ENCODE measurements at regions not wholly inside any gene's neighbourhood (a gene's known extent, or its start where the extent isn't known, plus 50 kb on each side); places are given as distances from the start of the nearest gene placed in this dataset.

DNA sequence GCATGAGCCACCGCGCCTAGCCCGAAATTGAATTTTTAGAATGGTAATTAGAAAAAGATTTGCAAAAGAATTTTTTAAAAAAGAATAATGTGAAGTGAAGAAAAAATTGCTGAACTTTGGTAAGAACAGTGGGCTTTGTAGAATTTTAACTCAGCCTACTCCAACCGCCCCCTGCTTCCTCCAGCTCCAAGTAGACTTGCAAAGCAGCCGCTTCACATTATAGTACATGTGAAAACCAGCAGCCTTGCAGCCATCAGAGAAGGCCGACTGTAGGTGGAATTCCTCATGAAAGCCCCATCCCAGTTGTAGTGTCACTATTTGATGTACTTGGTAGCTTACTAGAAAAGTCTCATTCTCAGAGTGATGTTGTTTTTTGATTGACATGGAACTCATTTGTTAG is 835.6 kb downstream of the TBC1D32 start:
- H3K27ac ChIP-seq: no peak overlapping the region
- TF ChIP-seq, protein P1, sequence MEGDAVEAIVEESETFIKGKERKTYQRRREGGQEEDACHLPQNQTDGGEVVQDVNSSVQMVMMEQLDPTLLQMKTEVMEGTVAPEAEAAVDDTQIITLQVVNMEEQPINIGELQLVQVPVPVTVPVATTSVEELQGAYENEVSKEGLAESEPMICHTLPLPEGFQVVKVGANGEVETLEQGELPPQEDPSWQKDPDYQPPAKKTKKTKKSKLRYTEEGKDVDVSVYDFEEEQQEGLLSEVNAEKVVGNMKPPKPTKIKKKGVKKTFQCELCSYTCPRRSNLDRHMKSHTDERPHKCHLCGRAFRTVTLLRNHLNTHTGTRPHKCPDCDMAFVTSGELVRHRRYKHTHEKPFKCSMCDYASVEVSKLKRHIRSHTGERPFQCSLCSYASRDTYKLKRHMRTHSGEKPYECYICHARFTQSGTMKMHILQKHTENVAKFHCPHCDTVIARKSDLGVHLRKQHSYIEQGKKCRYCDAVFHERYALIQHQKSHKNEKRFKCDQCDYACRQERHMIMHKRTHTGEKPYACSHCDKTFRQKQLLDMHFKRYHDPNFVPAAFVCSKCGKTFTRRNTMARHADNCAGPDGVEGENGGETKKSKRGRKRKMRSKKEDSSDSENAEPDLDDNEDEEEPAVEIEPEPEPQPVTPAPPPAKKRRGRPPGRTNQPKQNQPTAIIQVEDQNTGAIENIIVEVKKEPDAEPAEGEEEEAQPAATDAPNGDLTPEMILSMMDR (IDR thresholded peaks at IDR 0.05; ENCODE audit: low read depth, low read length): no peak
- no peaks in the 10 kb centered on the region for H3K36me3 ChIP-seq
- H3K4me3 ChIP-seq (ENCODE audit: low read depth, low read length): no peak overlapping the region
- no peaks in the 10 kb centered on the region for H3K27me3 ChIP-seq (ENCODE audit: insufficient read depth, low read depth, severe bottlenecking)
- H3K9me3 ChIP-seq (ENCODE audit: severe bottlenecking): no peaks in the 10 kb centered on the region
- no peak for DNase-seq

- no peaks in the 10 kb centered on the region for H3K27me3 ChIP-seq (ENCODE audit: insufficient read depth, low read depth, severe bottlenecking)
- H3K36me3 ChIP-seq: no peaks in the 10 kb centered on the region
- DNase-seq: no peak
- no peak overlapping the region for H3K4me3 ChIP-seq (ENCODE audit: low read depth, low read length)
- TF ChIP-seq, protein P1 (IDR thresholded peaks at IDR 0.05; ENCODE audit: low read depth, low read length): no peak
- no peaks in the 10 kb centered on the region for H3K9me3 ChIP-seq (ENCODE audit: severe bottlenecking)
- no peak overlapping the region for H3K27ac ChIP-seq
These were observed 837.6 kb downstream of the TBC1D32 start for GRCh38 chr6:120496661-120497060.

GRCh38 chr6:120493505-120493904 is 840.8 kb downstream of the TBC1D32 start:
- H3K36me3 ChIP-seq: no peaks in the 10 kb centered on the region
- H3K27me3 ChIP-seq (ENCODE audit: insufficient read depth, low read depth, severe bottlenecking): no peaks in the 10 kb centered on the region
- no peak overlapping the region for H3K4me3 ChIP-seq (ENCODE audit: low read depth, low read length)
- no peak for DNase-seq
- H3K27ac ChIP-seq: no peak overlapping the region
- TF ChIP-seq, protein P1 (IDR thresholded peaks at IDR 0.05; ENCODE audit: low read depth, low read length): no peak
- no peaks in the 10 kb centered on the region for H3K9me3 ChIP-seq (ENCODE audit: severe bottlenecking)

DNA sequence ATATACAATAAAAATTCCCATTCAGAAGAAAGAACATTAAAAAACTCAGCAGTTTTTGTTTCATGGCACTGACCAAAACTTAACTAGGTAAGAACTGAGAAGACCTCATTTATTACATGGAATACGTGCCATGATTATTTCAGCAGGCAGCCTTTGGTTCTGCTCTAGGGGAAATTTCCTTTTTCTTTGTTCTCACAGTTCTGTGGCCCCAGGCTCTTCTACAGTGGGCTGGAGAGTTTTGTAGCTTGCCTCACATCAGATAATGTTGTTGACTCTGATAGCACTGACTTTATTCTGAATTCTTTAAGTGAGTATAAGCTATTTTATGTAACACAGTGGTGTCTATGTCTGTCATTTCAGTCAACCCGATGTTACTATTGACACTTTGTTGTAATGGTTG is 844.3 kb downstream of the TBC1D32 start:
- DNase-seq: no peak
- no peak overlapping the region for H3K4me3 ChIP-seq (ENCODE audit: low read depth, low read length)
- TF ChIP-seq, protein P1 (IDR thresholded peaks at IDR 0.05; ENCODE audit: low read depth, low read length): no peak

DNA sequence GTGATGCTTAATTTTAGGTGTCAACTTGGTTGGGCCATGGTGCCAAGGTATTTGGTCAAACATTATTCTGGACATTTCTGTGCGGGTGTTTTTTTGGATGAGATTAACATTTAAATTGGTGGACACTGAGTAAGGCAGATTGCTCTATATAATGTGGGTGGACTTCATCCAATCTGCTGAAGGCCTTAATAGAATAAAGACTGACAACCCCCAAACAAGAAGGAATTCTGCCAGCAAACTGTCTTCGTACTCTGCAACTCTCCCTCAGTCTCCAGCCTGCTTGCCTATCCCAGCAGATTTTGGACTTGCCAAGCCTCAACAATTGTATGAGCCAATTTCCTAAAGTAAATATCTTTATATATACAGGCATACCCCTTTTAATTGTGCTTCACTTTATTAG is 850.1 kb downstream of the TBC1D32 start:
- TF ChIP-seq, protein P1 (IDR thresholded peaks at IDR 0.05; ENCODE audit: low read depth, low read length): no peak
- no peaks in the 10 kb centered on the region for H3K36me3 ChIP-seq
- H3K27me3 ChIP-seq (ENCODE audit: insufficient read depth, low read depth, severe bottlenecking): no peaks in the 10 kb centered on the region
- DNase-seq: no peak
- no peak overlapping the region for H3K4me3 ChIP-seq (ENCODE audit: low read depth, low read length)
- H3K27ac ChIP-seq: no peak overlapping the region
- H3K9me3 ChIP-seq (ENCODE audit: severe bottlenecking): no peaks in the 10 kb centered on the region

More for the DNA sequence above, 844.3 kb downstream of the TBC1D32 start:
- H3K36me3 ChIP-seq: no peaks in the 10 kb centered on the region
- H3K9me3 ChIP-seq (ENCODE audit: severe bottlenecking): no peaks in the 10 kb centered on the region
- H3K27ac ChIP-seq: no peak overlapping the region
- H3K27me3 ChIP-seq (ENCODE audit: insufficient read depth, low read depth, severe bottlenecking): no peaks in the 10 kb centered on the region

GRCh38 chr6:120478650-120479049 is 855.6 kb downstream of the TBC1D32 start:
- no peak overlapping the region for H3K27ac ChIP-seq
- no peaks in the 10 kb centered on the region for H3K36me3 ChIP-seq
- TF ChIP-seq, protein P1 (IDR thresholded peaks at IDR 0.05; ENCODE audit: low read depth, low read length): no peak
- DNase-seq: no peak
- H3K27me3 ChIP-seq (ENCODE audit: insufficient read depth, low read depth, severe bottlenecking): no peaks in the 10 kb centered on the region
- no peaks in the 10 kb centered on the region for H3K9me3 ChIP-seq (ENCODE audit: severe bottlenecking)
- H3K4me3 ChIP-seq (ENCODE audit: low read depth, low read length): no peak overlapping the region
